GM12878 (cell line): ENCODE measurements at regions not wholly inside any gene's neighbourhood (a gene's known extent, or its start where the extent isn't known, plus 50 kb on each side); places are given as distances from the start of the nearest gene placed in this dataset.

Source experiments
- ATAC-seq: fragments of 200-7000 bp; cut with Tn5 transposase; 3 replicates; pipeline ENCODE4 v1.9.1; 2020; ENCODE audit warnings: mild to moderate bottlenecking, moderate library complexity
- BruUV-seq: library from RNA; stranded (reverse); fragments of 400-500 nt; replicated peaks from 2 replicates; lab custom pipeline; 2021; lab: Mats Ljungman, UMichigan
- CTCF ChIA-PET: fragments of 300-600 bp; sonication (Branson Sonifier 250); formaldehyde crosslinking; extraction: SDS; loops from one replicate; lab custom pipeline; 2021; ENCODE audit warnings: inconsistent platforms; lab: Yijun Ruan, JAX
- POLR2A ChIA-PET: fragments of 350-600 bp; formaldehyde crosslinking; extraction: SDS; loops from one replicate; lab custom pipeline; 2021; ENCODE audit warnings: inconsistent platforms; lab: Charles Lee
- RAD21 ChIA-PET: fragments of 300-600 bp; sonication (Branson Sonifier 250); formaldehyde crosslinking; loops from one replicate; lab custom pipeline; 2023; ENCODE audit warnings: antibody characterized with exemption; ENCODE audit not compliant: unreplicated experiment; lab: Charles Lee
- SMC1A ChIA-PET: fragments of 300-600 bp; sonication (Branson Sonifier 250); formaldehyde crosslinking; loops from one replicate; lab custom pipeline; 2023; ENCODE audit not compliant: unreplicated experiment, uncharacterized antibody; lab: Charles Lee
- DNase-seq: peaks from one replicate; pipeline ENCODE4 v3.0.0-alpha.2; 2011; ENCODE audit warnings: low read depth, low spot score
- FAIRE-seq: peaks from 3 replicates; lab custom pipeline; 2011; peaks lifted over from hg19 to GRCh38; lab: Jason Lieb, UNC
- H2AFZ ChIP-seq: 2 replicates; pipeline ENCODE4 v1.6.0; 2011; ENCODE audit warnings: low read depth, low read length, control low read depth; ENCODE audit not compliant: control insufficient read depth
- H3K27ac ChIP-seq: 2 replicates; pipeline ENCODE4 v1.5.1; 2011; ENCODE audit warnings: control low read depth; ENCODE audit not compliant: control insufficient read depth, insufficient read depth
- H3K27me3 ChIP-seq, 2 experiments: replicated peaks in 1 of 2; 2 replicates each; pipeline versions ENCODE4 v1.6.0 to v1.6.1; 2011; ENCODE audit warnings: low read length in 1 of 2; ENCODE audit not compliant: control insufficient read depth in 2 of 2, insufficient read depth in 2 of 2
- H3K36me3 ChIP-seq, 2 experiments: 2 replicates each; pipeline ENCODE4 v1.5.1; 2011; ENCODE audit warnings: low read length in 1 of 2; ENCODE audit not compliant: control insufficient read depth in 2 of 2, insufficient read depth in 2 of 2
- H3K4me1 ChIP-seq: 2 replicates; pipeline ENCODE4 v1.6.1; 2011; ENCODE audit warnings: mild to moderate bottlenecking, low read length, moderate library complexity, mixed read lengths; ENCODE audit not compliant: control insufficient read depth, insufficient read depth
- H3K4me2 ChIP-seq: 2 replicates; pipeline ENCODE4 v1.6.0; 2011; ENCODE audit warnings: control low read depth; ENCODE audit not compliant: control insufficient read depth, insufficient read depth
- H3K4me3 ChIP-seq: fragments of 200-600 bp; sonication (generic); 2 replicates; pipeline ENCODE4 v1.5.1; 2016
- H3K79me2 ChIP-seq: 2 replicates; pipeline ENCODE4 v1.6.0; 2011; ENCODE audit warnings: low read length; ENCODE audit not compliant: control insufficient read depth, insufficient read depth
- H3K9ac ChIP-seq: 2 replicates; pipeline ENCODE4 v1.8.0; 2011; ENCODE audit warnings: low read length, control low read depth, mixed read lengths; ENCODE audit not compliant: control insufficient read depth, insufficient read depth
- H3K9me3 ChIP-seq: replicated peaks from 3 replicates; pipeline ENCODE4 v1.5.1; 2011; ENCODE audit warnings: mild to moderate bottlenecking, low read length; ENCODE audit not compliant: control insufficient read depth, insufficient read depth
- H4K20me1 ChIP-seq: 2 replicates; pipeline ENCODE4 v1.6.0; 2011; ENCODE audit not compliant: control insufficient read depth, insufficient read depth
- IKZF1 ChIP-seq: fragments of 450-650 bp; conservative IDR thresholded peaks from 2 replicates; pipeline ENCODE4 v1.6.1; 2017; ENCODE audit warnings: antibody characterized with exemption, mild to moderate bottlenecking
- NFIC ChIP-seq: IDR thresholded peaks from 2 replicates; pipeline ENCODE4 v1.6.1; 2012; ENCODE audit warnings: low read depth, mild to moderate bottlenecking, inconsistent platforms, low read length, moderate library complexity
- POLR2AphosphoS2 ChIP-seq: IDR thresholded peaks from 2 replicates; pipeline ENCODE4 v1.6.1; 2011; ENCODE audit warnings: low read depth, mild to moderate bottlenecking, low read length, improper control_type of control experiment, moderate library complexity
- SKIL ChIP-seq: fragments of 450-650 bp; IDR thresholded peaks from 2 replicates; pipeline ENCODE4 v1.6.1; 2017; ENCODE audit warnings: mild to moderate bottlenecking, low read depth, inconsistent platforms; ENCODE audit not compliant: poor library complexity, severe bottlenecking
- ZBED1 ChIP-seq: IDR thresholded peaks from 2 replicates; pipeline ENCODE4 v1.6.1; 2016; ENCODE audit warnings: borderline replicate concordance
- WGBS: methylation state at CpG from one replicate; pipeline ENCODE4 v1.1.6; 2016; ENCODE audit warnings: low lambda C conversion rate; ENCODE audit not compliant: insufficient replicate concordance, insufficient coverage; ENCODE audit errors: missing lambda C conversion rate; 5-methylcytosine and 5-hydroxymethylcytosine counted together
- in situ Hi-C: fragments of 300-500 bp; cut with MboI; formaldehyde crosslinking; loops from 9 replicates; pipeline ENCODE4 v1.14.3; 2018; ENCODE audit warnings: mixed read lengths
- intact Hi-C: fragments of 100-400 bp; cut with micrococcal nuclease; formaldehyde crosslinking; loops from one replicate; pipeline ENCODE4 v1.14.2; 2022; ENCODE audit not compliant: unreplicated experiment
- TF ChIP-seq, protein P1 (sequence below): fragments of 450-650 bp; IDR thresholded peaks from 2 replicates; pipeline ENCODE4 v1.6.1; 2016; ENCODE audit warnings: mild to moderate bottlenecking

DNA sequence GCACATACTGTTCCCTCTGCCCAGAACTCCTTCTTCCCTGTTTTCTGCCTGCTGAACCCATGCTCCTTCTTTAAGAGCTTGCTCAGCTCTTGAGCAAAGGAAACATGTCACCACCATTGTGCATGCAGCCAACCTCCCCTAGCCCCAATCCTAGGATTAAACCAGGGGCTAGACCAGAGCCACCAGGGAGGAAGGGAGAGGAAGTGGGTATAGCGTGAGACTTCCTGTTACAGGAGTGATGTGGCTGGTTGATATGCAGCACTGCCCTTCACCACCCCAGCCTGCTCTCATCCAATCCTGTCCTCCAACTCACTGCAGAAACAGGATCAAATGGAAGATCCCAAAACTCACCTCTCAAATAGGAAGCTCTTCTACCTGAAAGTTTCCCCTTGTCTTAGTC, 67.1 kb upstream of the CDH5 start:
- intact Hi-C loops = no loop called here
- Histone ChIP-seq H3K9ac (no peak overlapping the region), H3K79me2 (no peaks in the 10 kb centered on the region), H4K20me1 (no peaks in the 10 kb centered on the region), H3K4me3 (no peak overlapping the region), H3K4me1 (no peaks in the 10 kb centered on the region), H3K9me3 (no peaks in the 10 kb centered on the region; the same call in 2 of the 3 replicates), H3K4me2 (no peak overlapping the region), H3K27me3 (no peaks in the 10 kb centered on the region), H2AFZ (no peak overlapping the region), H3K27ac (no peak overlapping the region), H3K36me3 (no peaks in the 10 kb centered on the region)
- ChIA-PET SMC1A (no interaction called here), RAD21 (no interaction called here), CTCF (no interaction called here), POLR2A (no interaction called here)
- WGBS = 0% methylated on average over 1 of the region's 1 CpG
- no TSS peak for BruUV-seq
- FAIRE-seq = no peak
- no peak for DNase-seq
- TF ChIP-seq NFIC (no peak), ZBED1 (no peak), POLR2AphosphoS2 (no peak)
- TF ChIP-seq, protein P1, sequence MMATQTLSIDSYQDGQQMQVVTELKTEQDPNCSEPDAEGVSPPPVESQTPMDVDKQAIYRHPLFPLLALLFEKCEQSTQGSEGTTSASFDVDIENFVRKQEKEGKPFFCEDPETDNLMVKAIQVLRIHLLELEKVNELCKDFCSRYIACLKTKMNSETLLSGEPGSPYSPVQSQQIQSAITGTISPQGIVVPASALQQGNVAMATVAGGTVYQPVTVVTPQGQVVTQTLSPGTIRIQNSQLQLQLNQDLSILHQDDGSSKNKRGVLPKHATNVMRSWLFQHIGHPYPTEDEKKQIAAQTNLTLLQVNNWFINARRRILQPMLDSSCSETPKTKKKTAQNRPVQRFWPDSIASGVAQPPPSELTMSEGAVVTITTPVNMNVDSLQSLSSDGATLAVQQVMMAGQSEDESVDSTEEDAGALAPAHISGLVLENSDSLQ = no peak
- no peak for ATAC-seq
- in situ Hi-C loops = no loop called here

- no peaks in the 10 kb centered on the region for H3K27me3 ChIP-seq
- intact Hi-C loops = no loop called here
- no peak overlapping the region for H3K4me2 ChIP-seq
- ChIA-PET SMC1A (no interaction called here), RAD21 (no interaction called here), CTCF (no interaction called here), POLR2A (no interaction called here)
- no peaks in the 10 kb centered on the region; the same call in 2 of the 3 replicates for H3K9me3 ChIP-seq
- WGBS = 0% methylated on average over 2 of the region's 2 CpGs
- H4K20me1 ChIP-seq = no peaks in the 10 kb centered on the region
- BruUV-seq = no TSS peak
- DNase-seq = no peak
- in situ Hi-C loops = no loop called here
- H2AFZ ChIP-seq = no peak overlapping the region
- H3K27ac ChIP-seq = no peak overlapping the region
- no peak overlapping the region for H3K9ac ChIP-seq
- no peak overlapping the region for H3K4me3 ChIP-seq
- no peak for TF ChIP-seq SKIL
- no peak for TF ChIP-seq IKZF1
- H3K4me1 ChIP-seq = no peaks in the 10 kb centered on the region
- no peaks in the 10 kb centered on the region for H3K79me2 ChIP-seq
- H3K36me3 ChIP-seq = no peaks in the 10 kb centered on the region
- no peak for FAIRE-seq
- ATAC-seq = no peak
These were observed 67.8 kb upstream of the CDH5 start for GRCh38 chr16:66298571-66299120.
